Panc1 (cell line): ENCODE measurements at regions not wholly inside any gene's neighbourhood (a gene's known extent, or its start where the extent isn't known, plus 50 kb on each side); places are given as distances from the start of the nearest gene placed in this dataset.

Source experiments
- CTCF ChIP-seq: fragments of 450-650 bp; IDR thresholded peaks from 2 replicates; pipeline ENCODE4 v1.5.1; 2017; ENCODE audit warnings: mild to moderate bottlenecking
- POLR2AphosphoS5 ChIP-seq: IDR thresholded peaks from 2 replicates; pipeline ENCODE4 v1.6.1; 2012; ENCODE audit warnings: mild to moderate bottlenecking, low read depth, low read length, moderate library complexity
- SIN3A ChIP-seq: IDR thresholded peaks from 2 replicates; pipeline ENCODE4 v1.6.1; 2012; ENCODE audit warnings: low read depth, mild to moderate bottlenecking, low read length, moderate library complexity, borderline replicate concordance; ENCODE audit not compliant: insufficient read depth
- TCF7L2 ChIP-seq: IDR thresholded peaks from 2 replicates; pipeline ENCODE4 v1.6.1; 2011; ENCODE audit warnings: mild to moderate bottlenecking, low read depth, low read length, inconsistent platforms
- TF ChIP-seq, protein P1 (sequence below), 2 experiments: IDR thresholded peaks; 2 replicates each; pipeline ENCODE4 v1.6.1; 2011 to 2012; ENCODE audit warnings: low read depth in 2 of 2, control low read depth in 1 of 2, low read length in 1 of 2, mild to moderate bottlenecking in 1 of 2, moderate library complexity in 1 of 2; ENCODE audit not compliant: insufficient read depth in 1 of 2

- TF ChIP-seq TCF7L2 (no peak), CTCF (no peak), SIN3A (no peak), POLR2AphosphoS5 (no peak)
- TF ChIP-seq, protein P1, sequence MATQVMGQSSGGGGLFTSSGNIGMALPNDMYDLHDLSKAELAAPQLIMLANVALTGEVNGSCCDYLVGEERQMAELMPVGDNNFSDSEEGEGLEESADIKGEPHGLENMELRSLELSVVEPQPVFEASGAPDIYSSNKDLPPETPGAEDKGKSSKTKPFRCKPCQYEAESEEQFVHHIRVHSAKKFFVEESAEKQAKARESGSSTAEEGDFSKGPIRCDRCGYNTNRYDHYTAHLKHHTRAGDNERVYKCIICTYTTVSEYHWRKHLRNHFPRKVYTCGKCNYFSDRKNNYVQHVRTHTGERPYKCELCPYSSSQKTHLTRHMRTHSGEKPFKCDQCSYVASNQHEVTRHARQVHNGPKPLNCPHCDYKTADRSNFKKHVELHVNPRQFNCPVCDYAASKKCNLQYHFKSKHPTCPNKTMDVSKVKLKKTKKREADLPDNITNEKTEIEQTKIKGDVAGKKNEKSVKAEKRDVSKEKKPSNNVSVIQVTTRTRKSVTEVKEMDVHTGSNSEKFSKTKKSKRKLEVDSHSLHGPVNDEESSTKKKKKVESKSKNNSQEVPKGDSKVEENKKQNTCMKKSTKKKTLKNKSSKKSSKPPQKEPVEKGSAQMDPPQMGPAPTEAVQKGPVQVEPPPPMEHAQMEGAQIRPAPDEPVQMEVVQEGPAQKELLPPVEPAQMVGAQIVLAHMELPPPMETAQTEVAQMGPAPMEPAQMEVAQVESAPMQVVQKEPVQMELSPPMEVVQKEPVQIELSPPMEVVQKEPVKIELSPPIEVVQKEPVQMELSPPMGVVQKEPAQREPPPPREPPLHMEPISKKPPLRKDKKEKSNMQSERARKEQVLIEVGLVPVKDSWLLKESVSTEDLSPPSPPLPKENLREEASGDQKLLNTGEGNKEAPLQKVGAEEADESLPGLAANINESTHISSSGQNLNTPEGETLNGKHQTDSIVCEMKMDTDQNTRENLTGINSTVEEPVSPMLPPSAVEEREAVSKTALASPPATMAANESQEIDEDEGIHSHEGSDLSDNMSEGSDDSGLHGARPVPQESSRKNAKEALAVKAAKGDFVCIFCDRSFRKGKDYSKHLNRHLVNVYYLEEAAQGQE (IDR thresholded peaks at IDR 0.05; ENCODE audit: insufficient read depth in 1 of 2, low read depth in 2 of 2, low read length in 1 of 2): no peak
Measured at GRCh38 chr5:167063116-167063515, 1228.3 kb upstream of the WWC1 start.
